Cerebellar cortex (tissue), 1 donor: ENCODE measurements at regions not wholly inside any gene's neighbourhood (a gene's known extent, or its start where the extent isn't known, plus 50 kb on each side); places are given as distances from the start of the nearest gene placed in this dataset.

ENCODE experiments used
- DNase-seq: peaks from one replicate; pipeline ENCODE4 v3.0.0-alpha.2; 2015; ENCODE audit warnings: low spot score

- no peak for DNase-seq
These were observed 1065.1 kb downstream of the SLITRK1 start for GRCh38 chr13:82817133-82817532.

- DNase-seq, result no peak
These were observed 1066.5 kb downstream of the SLITRK1 start for GRCh38 chr13:82815791-82816190.

DNA sequence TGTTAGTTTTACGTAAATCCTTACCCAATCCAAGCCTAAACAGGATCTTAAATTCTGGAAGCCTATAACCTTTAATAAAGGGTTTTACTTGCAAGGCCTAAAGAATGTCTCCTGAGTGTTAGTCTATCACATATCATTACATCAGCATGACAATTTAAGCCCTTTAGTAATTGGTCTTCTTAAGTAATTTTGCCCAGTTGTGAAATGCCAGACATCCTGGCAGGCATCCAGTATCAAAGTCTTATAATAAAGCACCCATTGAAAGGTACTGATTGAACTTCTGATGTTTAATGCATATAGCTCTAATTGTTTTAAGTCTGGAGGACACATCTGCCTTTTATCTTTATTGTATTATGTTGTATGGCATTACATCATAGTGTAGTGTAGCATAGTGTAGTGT lies 1078.9 kb downstream of the SLITRK1 start:
- DNase-seq, result no peak

- no peak for DNase-seq
These were observed 1079.7 kb downstream of the SLITRK1 start for GRCh38 chr13:82802528-82802927.

GRCh38 chr13:82800391-82800790 lies 1081.9 kb downstream of the SLITRK1 start:
- DNase-seq, result no peak

DNA sequence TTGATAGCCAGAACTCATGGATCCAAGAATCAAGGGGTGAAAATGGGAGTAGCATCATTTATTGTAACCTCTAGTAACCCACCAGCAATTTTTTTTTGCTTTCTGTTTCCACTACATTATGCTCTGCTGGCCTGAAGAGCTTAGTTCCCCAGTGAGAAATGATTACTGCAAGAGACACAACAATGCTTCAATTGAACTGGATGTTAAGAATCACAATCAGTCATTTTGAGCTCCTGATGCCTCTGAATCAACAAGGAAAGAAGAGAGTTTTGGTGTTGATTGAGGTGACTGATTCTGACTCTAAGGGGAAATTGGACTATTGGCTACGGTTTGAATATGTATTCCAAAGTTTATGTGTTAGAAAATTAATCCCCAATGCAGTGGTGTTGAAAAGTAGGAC lies 1084.4 kb downstream of the SLITRK1 start:
- no peak for DNase-seq

- DNase-seq, result no peak
These were observed 1091.2 kb downstream of the SLITRK1 start for GRCh38 chr13:82791035-82791434.

DNA sequence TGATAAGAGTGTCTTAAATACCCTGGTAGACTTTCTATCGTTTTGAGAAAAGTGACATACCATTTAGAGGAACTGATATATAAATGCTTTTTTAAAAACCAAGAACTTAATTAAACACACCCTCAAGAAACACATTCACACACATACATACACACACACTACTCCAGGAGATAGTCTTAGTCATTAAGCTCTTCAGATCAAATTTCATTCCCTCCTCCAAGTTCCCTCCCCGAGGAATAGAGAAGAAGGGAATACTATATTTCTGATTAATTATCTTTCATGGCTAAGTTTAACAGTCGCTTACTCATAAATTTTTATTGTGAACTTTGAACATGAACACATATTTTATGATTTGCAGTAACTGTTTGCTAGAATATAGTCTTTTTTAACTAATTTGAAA lies 1109.5 kb downstream of the SLITRK1 start:
- DNase-seq, result no peak

GRCh38 chr13:82766732-82767321 lies 1115.4 kb downstream of the SLITRK1 start:
- DNase-seq, result no peak

- DNase-seq, result peak; percentile 15
These were observed 1124.2 kb downstream of the SLITRK1 start for GRCh38 chr13:82758044-82758443.

DNA sequence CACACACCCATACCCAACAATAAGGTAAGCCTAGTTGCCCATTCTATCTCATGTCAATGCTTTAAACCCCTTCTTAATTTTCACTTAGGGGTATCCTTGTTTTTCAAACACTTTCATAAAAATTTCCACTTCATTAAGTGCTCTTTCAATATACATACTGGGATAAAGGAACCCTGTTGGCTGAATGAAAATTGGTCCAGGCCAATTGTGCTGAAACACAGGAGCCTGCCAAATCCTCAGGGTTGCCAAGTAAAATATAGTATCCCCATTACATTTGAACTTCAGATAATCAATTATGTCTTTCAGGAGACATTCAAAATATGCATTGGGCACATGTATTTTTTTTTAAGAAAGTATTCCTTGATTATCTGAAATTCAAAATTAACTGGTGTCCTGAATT lies 1131.1 kb downstream of the SLITRK1 start:
- no peak for DNase-seq

GRCh38 chr13:82749551-82749950 lies 1132.7 kb downstream of the SLITRK1 start:
- no peak for DNase-seq

DNA sequence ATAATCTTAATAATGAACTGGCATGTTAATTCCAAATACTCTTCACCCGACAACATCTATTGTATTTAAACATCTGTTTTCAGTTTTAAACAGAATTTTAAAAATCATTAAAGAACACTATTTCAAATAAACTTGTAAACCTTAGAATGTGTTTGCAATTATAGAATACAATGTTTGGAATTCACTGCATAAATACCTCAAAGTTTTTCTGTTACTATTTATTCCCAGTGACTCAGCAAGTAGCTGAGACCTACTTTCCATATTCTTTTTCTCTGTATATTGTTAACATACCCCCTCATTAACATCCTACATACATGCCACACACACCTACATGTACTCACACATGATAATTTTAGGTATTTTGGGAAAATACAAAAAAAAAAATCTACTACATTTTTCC lies 1134.3 kb downstream of the SLITRK1 start:
- no peak for DNase-seq

- no peak for DNase-seq
These were observed 1135.0 kb downstream of the SLITRK1 start for GRCh38 chr13:82747291-82747690.

DNA sequence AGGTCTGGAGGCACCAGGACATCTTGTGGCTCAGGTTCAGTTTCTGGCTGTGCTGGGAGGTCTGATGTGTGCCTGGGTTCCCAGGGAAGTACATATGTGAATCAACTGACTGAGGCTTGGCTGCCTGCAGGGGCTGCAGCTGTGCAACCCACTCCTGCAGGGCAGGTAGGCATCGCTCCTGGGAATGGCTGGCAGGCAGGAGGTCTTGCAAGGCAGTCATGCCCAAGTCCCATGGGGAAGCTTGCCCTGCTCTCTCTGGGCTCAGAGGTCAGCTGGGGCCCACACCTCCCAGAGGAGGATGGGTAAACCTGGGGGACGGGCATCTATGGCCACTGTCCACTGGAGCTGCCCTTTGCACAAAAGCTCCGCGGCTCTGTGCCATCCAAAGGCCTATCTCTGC lies 1141.8 kb downstream of the SLITRK1 start:
- no peak for DNase-seq

- DNase-seq, result no peak
These were observed 1142.4 kb downstream of the SLITRK1 start for GRCh38 chr13:82739881-82740280.

GRCh38 chr13:82729401-82729800 lies 1152.9 kb downstream of the SLITRK1 start:
- no peak for DNase-seq

GRCh38 chr13:82720986-82721385 lies 1161.3 kb downstream of the SLITRK1 start:
- no peak for DNase-seq

DNA sequence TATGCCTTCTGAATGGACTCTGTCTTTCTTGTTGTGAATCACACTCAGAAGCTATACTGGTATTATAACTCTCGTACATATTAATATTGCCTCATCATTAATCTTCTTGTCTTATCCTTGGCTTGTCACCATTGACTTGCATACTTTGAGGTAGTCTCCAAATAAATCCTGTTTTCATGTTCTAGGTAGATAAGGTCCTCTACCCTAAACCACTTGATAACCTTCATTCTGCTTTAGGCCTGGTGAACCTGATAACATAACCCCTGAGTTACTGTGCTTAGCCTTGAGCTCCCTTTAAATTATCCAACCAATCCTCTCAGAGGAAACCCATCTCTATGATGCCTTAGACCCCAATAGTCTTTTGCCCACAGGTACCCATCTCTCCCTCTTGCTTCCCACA lies 1162.3 kb downstream of the SLITRK1 start:
- no peak for DNase-seq

GRCh38 chr13:82717249-82717648 lies 1165.0 kb downstream of the SLITRK1 start:
- no peak for DNase-seq

- DNase-seq, result no peak
These were observed 1168.4 kb downstream of the SLITRK1 start for GRCh38 chr13:82713687-82714405.

GRCh38 chr13:82702513-82702912 lies 1179.8 kb downstream of the SLITRK1 start:
- no peak for DNase-seq

- no peak for DNase-seq
These were observed 1181.3 kb downstream of the SLITRK1 start for GRCh38 chr13:82701020-82701419.

- DNase-seq, result no peak
These were observed 1183.3 kb downstream of the SLITRK1 start for GRCh38 chr13:82698941-82699340.
